ENCODE measurements at regions not wholly inside any gene's neighbourhood (a gene's known extent, or its start where the extent isn't known, plus 50 kb on each side); places are given as distances from the start of the nearest gene placed in this dataset.

- Mint-ChIP-seq H3K4me3 (ENCODE audit: unreplicated experiment) (no peak overlapping the region), H3K27me3 (ENCODE audit: unreplicated experiment) (no peaks in the 10 kb centered on the region), H3K27ac (ENCODE audit: unreplicated experiment) (no peak overlapping the region), H3K36me3 (ENCODE audit: unreplicated experiment) (no peaks in the 10 kb centered on the region), H3K9me3 (ENCODE audit: unreplicated experiment) (peaks cover under 1% of the 10 kb centered on the region), H3K4me1 (ENCODE audit: unreplicated experiment) (no peaks in the 10 kb centered on the region)
- TF ChIP-seq, protein P1, sequence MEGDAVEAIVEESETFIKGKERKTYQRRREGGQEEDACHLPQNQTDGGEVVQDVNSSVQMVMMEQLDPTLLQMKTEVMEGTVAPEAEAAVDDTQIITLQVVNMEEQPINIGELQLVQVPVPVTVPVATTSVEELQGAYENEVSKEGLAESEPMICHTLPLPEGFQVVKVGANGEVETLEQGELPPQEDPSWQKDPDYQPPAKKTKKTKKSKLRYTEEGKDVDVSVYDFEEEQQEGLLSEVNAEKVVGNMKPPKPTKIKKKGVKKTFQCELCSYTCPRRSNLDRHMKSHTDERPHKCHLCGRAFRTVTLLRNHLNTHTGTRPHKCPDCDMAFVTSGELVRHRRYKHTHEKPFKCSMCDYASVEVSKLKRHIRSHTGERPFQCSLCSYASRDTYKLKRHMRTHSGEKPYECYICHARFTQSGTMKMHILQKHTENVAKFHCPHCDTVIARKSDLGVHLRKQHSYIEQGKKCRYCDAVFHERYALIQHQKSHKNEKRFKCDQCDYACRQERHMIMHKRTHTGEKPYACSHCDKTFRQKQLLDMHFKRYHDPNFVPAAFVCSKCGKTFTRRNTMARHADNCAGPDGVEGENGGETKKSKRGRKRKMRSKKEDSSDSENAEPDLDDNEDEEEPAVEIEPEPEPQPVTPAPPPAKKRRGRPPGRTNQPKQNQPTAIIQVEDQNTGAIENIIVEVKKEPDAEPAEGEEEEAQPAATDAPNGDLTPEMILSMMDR (IDR thresholded peaks at IDR 0.05): no peak
- no peak for DNase-seq (ENCODE audit: extremely low spot score, unreplicated experiment)
Observed at GRCh38 chr6:170157567-170158218, 133.2 kb downstream of the DLL1 start.

DNA sequence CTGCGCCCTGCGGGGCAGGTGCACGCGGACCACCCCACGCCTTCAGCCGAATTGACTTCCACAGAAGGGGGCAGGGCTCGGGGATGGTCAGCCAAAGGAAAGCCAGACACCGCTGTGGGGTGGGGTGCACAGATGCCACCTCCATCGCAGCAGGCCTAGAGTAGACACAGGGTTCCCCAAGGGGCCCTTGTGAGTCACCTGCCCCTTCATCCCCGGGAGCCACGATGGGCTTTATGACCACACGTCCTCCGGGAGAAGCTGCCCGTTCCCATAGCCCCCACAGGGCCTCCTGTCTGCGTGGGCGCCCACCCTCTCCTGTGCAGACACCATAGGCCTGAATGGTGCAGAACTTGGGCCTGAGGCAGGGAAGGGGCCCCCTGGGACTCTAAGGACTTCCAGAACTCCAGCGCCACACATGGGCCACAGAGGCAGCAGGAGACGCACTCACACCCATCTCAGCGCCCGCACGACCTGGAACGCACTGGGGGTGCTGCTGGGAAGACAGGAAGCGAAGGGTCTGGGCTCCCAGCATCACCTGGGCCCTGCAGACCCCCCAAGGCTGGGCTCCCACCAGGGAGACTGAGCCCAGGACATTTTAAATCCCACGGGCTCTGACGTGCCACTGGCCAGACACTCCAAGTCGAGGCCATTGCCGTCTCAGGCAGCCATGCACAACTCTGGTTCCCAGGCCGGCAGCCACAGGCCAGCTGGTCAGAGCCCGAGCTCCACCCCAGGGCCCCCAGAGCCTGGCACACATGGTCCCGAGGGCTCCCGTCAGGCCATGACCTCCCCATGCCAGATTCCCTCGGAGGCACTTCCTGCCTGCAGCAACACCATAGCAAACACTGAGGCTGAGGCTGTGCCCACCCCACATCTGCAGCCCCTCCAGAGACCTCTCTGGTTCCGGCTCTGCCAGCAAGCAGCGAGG, 134.2 kb downstream of the DLL1 start:
- H3K27me3 Mint-ChIP-seq (ENCODE audit: unreplicated experiment): no peaks in the 10 kb centered on the region
- H3K36me3 Mint-ChIP-seq (ENCODE audit: unreplicated experiment): no peaks in the 10 kb centered on the region
- H3K27ac Mint-ChIP-seq (ENCODE audit: unreplicated experiment): no peak overlapping the region
- TF ChIP-seq, protein P1 (IDR thresholded peaks at IDR 0.05): no peak
- no peaks in the 10 kb centered on the region for H3K9me3 Mint-ChIP-seq (ENCODE audit: unreplicated experiment)
- H3K4me1 Mint-ChIP-seq (ENCODE audit: unreplicated experiment): no peaks in the 10 kb centered on the region
- H3K4me3 Mint-ChIP-seq (ENCODE audit: unreplicated experiment): no peak overlapping the region
- no peak for DNase-seq (ENCODE audit: extremely low spot score, unreplicated experiment)

DNA sequence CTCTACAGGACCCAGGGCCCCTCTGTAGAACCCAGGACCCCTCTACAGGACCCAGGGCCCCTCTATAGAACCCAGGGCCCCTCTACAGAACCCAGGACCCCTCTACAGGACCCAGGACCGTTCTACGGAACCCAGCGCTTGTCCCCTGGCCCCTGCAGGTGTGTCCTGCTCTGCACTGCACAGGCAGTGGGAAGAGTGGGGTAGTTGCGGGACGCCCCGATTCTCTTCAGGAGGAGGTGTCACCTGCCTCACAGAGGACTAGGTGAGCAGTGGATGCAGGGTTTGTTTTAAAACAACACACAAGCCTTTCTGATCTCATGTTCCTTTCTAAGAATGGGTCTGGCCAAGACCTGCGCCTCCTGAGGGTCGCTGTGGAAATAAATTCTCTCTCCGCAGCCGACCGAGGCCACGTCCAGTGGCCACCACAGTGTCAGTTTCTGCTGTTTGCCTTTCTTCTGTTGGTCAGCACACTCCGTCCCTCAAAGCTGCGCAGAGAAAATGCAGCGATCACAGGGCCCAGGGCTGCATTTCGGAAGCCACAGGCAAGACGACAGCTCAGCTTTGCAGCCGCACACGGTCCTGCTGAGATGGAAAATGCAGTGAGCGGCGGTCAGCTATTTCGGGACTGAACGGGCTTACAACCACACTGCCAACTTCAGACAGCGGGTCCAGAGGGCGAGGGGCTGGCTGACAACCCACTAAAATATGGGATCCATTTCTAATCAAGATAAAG, 135.2 kb downstream of the DLL1 start:
- Mint-ChIP-seq H3K27ac (ENCODE audit: unreplicated experiment) (no peak overlapping the region), H3K4me1 (ENCODE audit: unreplicated experiment) (no peaks in the 10 kb centered on the region), H3K27me3 (ENCODE audit: unreplicated experiment) (no peaks in the 10 kb centered on the region), H3K36me3 (ENCODE audit: unreplicated experiment) (no peaks in the 10 kb centered on the region), H3K9me3 (ENCODE audit: unreplicated experiment) (no peaks in the 10 kb centered on the region), H3K4me3 (ENCODE audit: unreplicated experiment) (no peak overlapping the region)
- TF ChIP-seq, protein P1 (IDR thresholded peaks at IDR 0.05): no peak
- DNase-seq (ENCODE audit: extremely low spot score, unreplicated experiment): no peak

- Mint-ChIP-seq H3K4me3 (ENCODE audit: unreplicated experiment) (no peak overlapping the region), H3K4me1 (ENCODE audit: unreplicated experiment) (no peaks in the 10 kb centered on the region), H3K27ac (ENCODE audit: unreplicated experiment) (no peak overlapping the region), H3K27me3 (ENCODE audit: unreplicated experiment) (no peaks in the 10 kb centered on the region), H3K9me3 (ENCODE audit: unreplicated experiment) (no peaks in the 10 kb centered on the region), H3K36me3 (ENCODE audit: unreplicated experiment) (no peaks in the 10 kb centered on the region)
- TF ChIP-seq, protein P1 (IDR thresholded peaks at IDR 0.05): no peak
- DNase-seq (ENCODE audit: extremely low spot score, unreplicated experiment): no peak
Observed at GRCh38 chr6:170153436-170154319, 137.2 kb downstream of the DLL1 start.

All from osteocyte (in vitro differentiated cells).